Colonic mucosa (tissue), 4 donors: ENCODE measurements at regions not wholly inside any gene's neighbourhood (a gene's known extent, or its start where the extent isn't known, plus 50 kb on each side); places are given as distances from the start of the nearest gene placed in this dataset.

Experiments used
- DNase-seq: peaks from one replicate; pipeline ENCODE4 v3.0.0-alpha.2; 2020
- H3K27ac ChIP-seq: fragments of 200-600 bp; one replicate; pipeline ENCODE4 v1.8.0; 2021
- H3K27me3 ChIP-seq: fragments of 200-600 bp; one replicate; pipeline ENCODE4 v1.8.0; 2021
- H3K36me3 ChIP-seq: fragments of 200-600 bp; one replicate; pipeline ENCODE4 v1.8.0; 2021
- H3K4me1 ChIP-seq: fragments of 200-600 bp; one replicate; pipeline ENCODE4 v1.8.0; 2021; ENCODE audit warnings: mild to moderate bottlenecking
- H3K4me3 ChIP-seq: fragments of 200-600 bp; one replicate; pipeline ENCODE4 v1.8.0; 2021
- H3K9ac ChIP-seq, 2 donors: one replicate each; pipeline ENCODE4 v1.7.0; 2013; ENCODE audit warnings: control low read depth in 2 of 2, low read depth in 2 of 2, low read length in 2 of 2
- H3K9me3 ChIP-seq: fragments of 200-600 bp; one replicate; pipeline ENCODE4 v1.8.0; 2021
- CTCF ChIP-seq: fragments of 200-600 bp; IDR thresholded peaks from one replicate; pipeline ENCODE4 v1.8.0; 2022; ENCODE audit warnings: antibody characterized with exemption, mild to moderate bottlenecking
- intact Hi-C: fragments of 100-400 bp; cut with DNase I; formaldehyde crosslinking; loops from one replicate; pipeline ENCODE4 v1.14.1; 2022
- donor health status: healthy.
- donor health status: DM: no; HTN: no; CAD: no.
- donor health status: DM: no; HTN: no; CAD: no.

- DNase-seq, result no peak
- Histone ChIP-seq H3K9ac (no peak overlapping the region), H3K4me1 (no peaks in the 10 kb centered on the region), H3K36me3 (no peaks in the 10 kb centered on the region), H3K9me3 (no peaks in the 10 kb centered on the region), H3K27me3 (no peaks in the 10 kb centered on the region), H3K27ac (no peak overlapping the region), H3K4me3 (no peak overlapping the region)
- intact Hi-C loops, result no loop called here
- TF ChIP-seq CTCF, result no peak
These were observed 152.7 kb downstream of the C4orf33 start for GRCh38 chr4:129248621-129249020.

GRCh38 chr4:129254126-129254525 is 158.2 kb downstream of the C4orf33 start:
- no peak overlapping the region for H3K27ac ChIP-seq
- H3K27me3 ChIP-seq, result no peaks in the 10 kb centered on the region
- no peak for TF ChIP-seq CTCF
- no peak overlapping the region for H3K9ac ChIP-seq
- H3K4me3 ChIP-seq, result no peak overlapping the region
- H3K4me1 ChIP-seq, result no peaks in the 10 kb centered on the region
- intact Hi-C loops, result no loop called here
- no peaks in the 10 kb centered on the region for H3K36me3 ChIP-seq
- DNase-seq, result no peak
- H3K9me3 ChIP-seq, result no peaks in the 10 kb centered on the region

GRCh38 chr4:129254526-129254925 is 158.6 kb downstream of the C4orf33 start:
- no peaks in the 10 kb centered on the region for H3K36me3 ChIP-seq
- intact Hi-C loops, result no loop called here
- no peak for TF ChIP-seq CTCF
- H3K4me1 ChIP-seq, result no peaks in the 10 kb centered on the region
- H3K9ac ChIP-seq, result no peak overlapping the region
- no peak for DNase-seq
- H3K9me3 ChIP-seq, result no peaks in the 10 kb centered on the region
- no peak overlapping the region for H3K27ac ChIP-seq
- no peak overlapping the region for H3K4me3 ChIP-seq
- H3K27me3 ChIP-seq, result no peaks in the 10 kb centered on the region

GRCh38 chr4:129261584-129261983 is 165.6 kb downstream of the C4orf33 start:
- TF ChIP-seq CTCF, result no peak
- Histone ChIP-seq H3K27ac (no peak overlapping the region), H3K27me3 (no peaks in the 10 kb centered on the region), H3K36me3 (no peaks in the 10 kb centered on the region), H3K4me3 (no peak overlapping the region), H3K9ac (no peak overlapping the region), H3K4me1 (no peaks in the 10 kb centered on the region), H3K9me3 (no peaks in the 10 kb centered on the region)
- intact Hi-C loops, result no loop called here
- DNase-seq, result no peak

DNA sequence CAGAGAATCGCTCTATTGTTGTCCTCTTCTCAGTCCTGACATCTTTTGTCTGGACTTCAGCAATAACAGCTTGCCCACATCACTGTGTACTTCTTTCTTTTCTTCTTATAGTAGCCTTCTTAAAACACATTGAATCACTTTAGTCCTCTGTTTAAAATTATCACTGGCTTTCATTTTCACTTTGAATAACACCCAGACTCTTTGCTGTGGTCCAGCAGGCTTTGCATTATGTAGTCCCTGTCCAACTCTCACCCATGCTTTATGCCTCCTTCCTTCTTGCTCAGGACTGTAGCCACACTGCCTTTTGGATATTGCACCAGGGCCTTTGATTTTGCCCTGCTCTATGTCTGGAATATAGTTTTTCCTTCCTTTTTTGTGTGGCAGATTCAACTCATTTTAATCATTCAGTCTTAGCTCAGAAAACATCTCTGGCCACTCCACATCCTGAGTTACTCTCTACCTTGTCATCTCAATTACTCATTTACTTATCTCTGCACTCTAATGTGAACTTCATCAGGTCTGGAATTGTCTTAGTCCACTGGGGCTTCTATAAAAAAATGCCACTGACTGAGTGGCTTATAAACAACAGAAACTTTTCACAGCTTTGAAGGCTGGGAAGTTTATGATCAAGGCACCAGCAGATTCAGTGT is 168.2 kb downstream of the C4orf33 start:
- Histone ChIP-seq H3K4me3 (no peak overlapping the region), H3K27me3 (no peaks in the 10 kb centered on the region), H3K4me1 (no peaks in the 10 kb centered on the region), H3K36me3 (no peaks in the 10 kb centered on the region), H3K9ac (no peak overlapping the region), H3K27ac (no peak overlapping the region), H3K9me3 (no peaks in the 10 kb centered on the region)
- no peak for DNase-seq
- TF ChIP-seq CTCF, result no peak
- intact Hi-C loops, result no loop called here
